Sigmoid colon (tissue), 4 donors: ENCODE measurements at regions not wholly inside any gene's neighbourhood (a gene's known extent, or its start where the extent isn't known, plus 50 kb on each side); places are given as distances from the start of the nearest gene placed in this dataset.

Source experiments
- EP300 ChIP-seq, 4 donors: sonication (generic); formaldehyde crosslinking; IDR thresholded peaks; one replicate each; pipeline ENCODE4 v1.6.1; 2017; ENCODE audit warnings: antibody characterized with exemption in 4 of 4
- POLR2A ChIP-seq, 2 donors: fragments of 450-650 bp; IDR thresholded peaks; one replicate each; pipeline ENCODE4 v1.6.1; 2016; ENCODE audit warnings: antibody characterized with exemption in 2 of 2, mild to moderate bottlenecking in 2 of 2, moderate library complexity in 2 of 2
- TF ChIP-seq, protein P1 (sequence below), 4 experiments: fragments of 450-650 bp in 3 of 4; fragments of 200-600 bp in 1 of 4; IDR thresholded peaks; one replicate each; pipeline ENCODE4 v1.5.1; 2016 to 2019; ENCODE audit warnings: antibody characterized with exemption in 4 of 4, mild to moderate bottlenecking in 3 of 4, moderate library complexity in 2 of 4

DNA sequence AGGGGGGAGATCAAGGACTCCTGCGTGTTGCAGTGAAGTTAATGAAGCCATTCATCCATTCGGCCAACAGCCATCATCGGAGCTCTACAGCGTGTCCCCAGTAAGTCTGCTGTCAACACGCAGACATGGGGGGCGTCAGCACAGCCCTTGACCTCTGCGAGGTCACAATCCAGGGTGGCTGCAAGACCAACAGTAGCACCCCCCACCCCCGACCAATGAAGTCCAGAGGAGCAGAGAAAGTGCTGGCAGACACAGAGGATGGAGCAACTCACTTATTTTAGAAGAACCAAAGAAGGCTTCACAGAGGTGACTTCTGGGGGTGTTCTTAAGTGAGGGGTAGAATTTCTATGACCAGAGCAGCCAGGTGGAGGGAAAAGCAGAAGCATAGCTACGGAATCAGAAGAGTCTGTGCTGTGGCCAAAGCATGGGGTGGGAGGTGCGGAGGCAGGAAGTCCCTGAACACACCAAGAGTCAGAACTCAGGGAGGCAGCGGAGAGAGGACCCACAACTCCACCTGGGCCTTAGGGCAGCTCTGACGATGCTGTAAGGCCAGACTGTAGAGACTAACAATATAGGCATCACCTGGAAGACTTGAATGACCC lies 185.4 kb downstream of the FOXO1 start:
- TF ChIP-seq, protein P1, sequence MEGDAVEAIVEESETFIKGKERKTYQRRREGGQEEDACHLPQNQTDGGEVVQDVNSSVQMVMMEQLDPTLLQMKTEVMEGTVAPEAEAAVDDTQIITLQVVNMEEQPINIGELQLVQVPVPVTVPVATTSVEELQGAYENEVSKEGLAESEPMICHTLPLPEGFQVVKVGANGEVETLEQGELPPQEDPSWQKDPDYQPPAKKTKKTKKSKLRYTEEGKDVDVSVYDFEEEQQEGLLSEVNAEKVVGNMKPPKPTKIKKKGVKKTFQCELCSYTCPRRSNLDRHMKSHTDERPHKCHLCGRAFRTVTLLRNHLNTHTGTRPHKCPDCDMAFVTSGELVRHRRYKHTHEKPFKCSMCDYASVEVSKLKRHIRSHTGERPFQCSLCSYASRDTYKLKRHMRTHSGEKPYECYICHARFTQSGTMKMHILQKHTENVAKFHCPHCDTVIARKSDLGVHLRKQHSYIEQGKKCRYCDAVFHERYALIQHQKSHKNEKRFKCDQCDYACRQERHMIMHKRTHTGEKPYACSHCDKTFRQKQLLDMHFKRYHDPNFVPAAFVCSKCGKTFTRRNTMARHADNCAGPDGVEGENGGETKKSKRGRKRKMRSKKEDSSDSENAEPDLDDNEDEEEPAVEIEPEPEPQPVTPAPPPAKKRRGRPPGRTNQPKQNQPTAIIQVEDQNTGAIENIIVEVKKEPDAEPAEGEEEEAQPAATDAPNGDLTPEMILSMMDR (IDR thresholded peaks at IDR 0.05): no peak
- TF ChIP-seq POLR2A (IDR thresholded peaks at IDR 0.05): no peak
- TF ChIP-seq EP300 (IDR thresholded peaks at IDR 0.05): no peak
